ENCODE measurements at regions not wholly inside any gene's neighbourhood (a gene's known extent, or its start where the extent isn't known, plus 50 kb on each side); places are given as distances from the start of the nearest gene placed in this dataset.
"Not testable (repeated sequence)": the region's sequence is repeated elsewhere in the genome, so short reads cannot be mapped to it uniquely, and the experiment has no call there.

- no peak for DNase-seq
Observed at GRCh38 chr1:228945885-228946284, 210.6 kb downstream of the RHOU start.

- not testable (repeated sequence) for DNase-seq
Observed at GRCh38 chr1:228949617-228950016, 214.3 kb downstream of the RHOU start.

GRCh38 chr1:228953207-228953606, 217.9 kb downstream of the RHOU start:
- DNase-seq: no peak

GRCh38 chr1:228953808-228954207, 218.5 kb downstream of the RHOU start:
- DNase-seq: not testable (repeated sequence)

GRCh38 chr1:228955691-228956090, 220.4 kb downstream of the RHOU start:
- no peak for DNase-seq

- DNase-seq: no peak
Observed at GRCh38 chr1:228956864-228957263, 221.6 kb downstream of the RHOU start.

GRCh38 chr1:228957535-228957934, 222.3 kb downstream of the RHOU start:
- DNase-seq: no peak

GRCh38 chr1:228958121-228958520, 222.8 kb downstream of the RHOU start:
- DNase-seq: no peak

GRCh38 chr1:228958741-228959140, 223.5 kb downstream of the RHOU start:
- no peak for DNase-seq

GRCh38 chr1:228960705-228961104, 225.4 kb downstream of the RHOU start:
- no peak for DNase-seq

- no peak for DNase-seq
Observed at GRCh38 chr1:228961511-228961910, 226.2 kb downstream of the RHOU start.

- no peak for DNase-seq
Observed at GRCh38 chr1:228963795-228964177, 228.5 kb downstream of the RHOU start.

GRCh38 chr1:228964178-228965089, 229.2 kb downstream of the RHOU start:
- DNase-seq: no peak

- DNase-seq: no peak
Observed at GRCh38 chr1:228968891-228969606, 233.8 kb downstream of the RHOU start.

- no peak for DNase-seq
Observed at GRCh38 chr1:228969953-228970800, 234.9 kb downstream of the RHOU start.

GRCh38 chr1:228972576-228972975, 237.3 kb downstream of the RHOU start:
- no peak for DNase-seq

GRCh38 chr1:228974273-228974672, 239.0 kb downstream of the RHOU start:
- no peak for DNase-seq

GRCh38 chr1:228975238-228975907, 240.1 kb downstream of the RHOU start:
- DNase-seq: no peak

- no peak for DNase-seq
Observed at GRCh38 chr1:228976316-228976715, 241.0 kb downstream of the RHOU start.

- no peak for DNase-seq
Observed at GRCh38 chr1:228977307-228977706, 242.0 kb downstream of the RHOU start.

- DNase-seq: no peak
Observed at GRCh38 chr1:228977741-228978140, 242.5 kb downstream of the RHOU start.

- no peak for DNase-seq
Observed at GRCh38 chr1:228978484-228979324, 243.4 kb downstream of the RHOU start.

Data from activated T-cell treated with anti-CD3 and anti-CD28 coated beads, Interleukin-2, amount 50 U/mL, for 48 hours (primary cell).